GM12878 (cell line): ENCODE measurements at regions not wholly inside any gene's neighbourhood (a gene's known extent, or its start where the extent isn't known, plus 50 kb on each side); places are given as distances from the start of the nearest gene placed in this dataset.

Experiments used
- ATAC-seq: fragments of 200-7000 bp; cut with Tn5 transposase; 3 replicates; pipeline ENCODE4 v1.9.1; 2020; ENCODE audit warnings: mild to moderate bottlenecking, moderate library complexity
- BruUV-seq: library from RNA; stranded (reverse); fragments of 400-500 nt; replicated peaks from 2 replicates; lab custom pipeline; 2021; lab: Mats Ljungman, UMichigan
- CTCF ChIA-PET: fragments of 300-600 bp; sonication (Branson Sonifier 250); formaldehyde crosslinking; extraction: SDS; loops from one replicate; lab custom pipeline; 2021; ENCODE audit warnings: inconsistent platforms; lab: Yijun Ruan, JAX
- POLR2A ChIA-PET: fragments of 350-600 bp; formaldehyde crosslinking; extraction: SDS; loops from one replicate; lab custom pipeline; 2021; ENCODE audit warnings: inconsistent platforms; lab: Charles Lee
- RAD21 ChIA-PET: fragments of 300-600 bp; sonication (Branson Sonifier 250); formaldehyde crosslinking; loops from one replicate; lab custom pipeline; 2023; ENCODE audit warnings: antibody characterized with exemption; ENCODE audit not compliant: unreplicated experiment; lab: Charles Lee
- SMC1A ChIA-PET: fragments of 300-600 bp; sonication (Branson Sonifier 250); formaldehyde crosslinking; loops from one replicate; lab custom pipeline; 2023; ENCODE audit not compliant: unreplicated experiment, uncharacterized antibody; lab: Charles Lee
- DNase-seq: peaks from one replicate; pipeline ENCODE4 v3.0.0-alpha.2; 2011; ENCODE audit warnings: low read depth, low spot score
- FAIRE-seq: peaks from 3 replicates; lab custom pipeline; 2011; peaks lifted over from hg19 to GRCh38; lab: Jason Lieb, UNC
- H2AFZ ChIP-seq: 2 replicates; pipeline ENCODE4 v1.6.0; 2011; ENCODE audit warnings: low read depth, low read length, control low read depth; ENCODE audit not compliant: control insufficient read depth
- H3K27ac ChIP-seq: 2 replicates; pipeline ENCODE4 v1.5.1; 2011; ENCODE audit warnings: control low read depth; ENCODE audit not compliant: control insufficient read depth, insufficient read depth
- H3K27me3 ChIP-seq, 2 experiments: replicated peaks in 1 of 2; 2 replicates each; pipeline versions ENCODE4 v1.6.0 to v1.6.1; 2011; ENCODE audit warnings: low read length in 1 of 2; ENCODE audit not compliant: control insufficient read depth in 2 of 2, insufficient read depth in 2 of 2
- H3K36me3 ChIP-seq, 2 experiments: 2 replicates each; pipeline ENCODE4 v1.5.1; 2011; ENCODE audit warnings: low read length in 1 of 2; ENCODE audit not compliant: control insufficient read depth in 2 of 2, insufficient read depth in 2 of 2
- H3K4me1 ChIP-seq: 2 replicates; pipeline ENCODE4 v1.6.1; 2011; ENCODE audit warnings: mild to moderate bottlenecking, low read length, moderate library complexity, mixed read lengths; ENCODE audit not compliant: control insufficient read depth, insufficient read depth
- H3K4me2 ChIP-seq: 2 replicates; pipeline ENCODE4 v1.6.0; 2011; ENCODE audit warnings: control low read depth; ENCODE audit not compliant: control insufficient read depth, insufficient read depth
- H3K4me3 ChIP-seq: fragments of 200-600 bp; sonication (generic); 2 replicates; pipeline ENCODE4 v1.5.1; 2016
- H3K79me2 ChIP-seq: 2 replicates; pipeline ENCODE4 v1.6.0; 2011; ENCODE audit warnings: low read length; ENCODE audit not compliant: control insufficient read depth, insufficient read depth
- H3K9ac ChIP-seq: 2 replicates; pipeline ENCODE4 v1.8.0; 2011; ENCODE audit warnings: low read length, control low read depth, mixed read lengths; ENCODE audit not compliant: control insufficient read depth, insufficient read depth
- H3K9me3 ChIP-seq: replicated peaks from 3 replicates; pipeline ENCODE4 v1.5.1; 2011; ENCODE audit warnings: mild to moderate bottlenecking, low read length; ENCODE audit not compliant: control insufficient read depth, insufficient read depth
- H4K20me1 ChIP-seq: 2 replicates; pipeline ENCODE4 v1.6.0; 2011; ENCODE audit not compliant: control insufficient read depth, insufficient read depth
- CHD1 ChIP-seq: IDR thresholded peaks from 2 replicates; pipeline ENCODE4 v1.6.1; 2012; ENCODE audit warnings: low read depth, low read length, improper control_type of control experiment
- CREB1 ChIP-seq: IDR thresholded peaks from 2 replicates; pipeline ENCODE4 v1.6.1; 2012; ENCODE audit warnings: low read depth, mild to moderate bottlenecking, inconsistent platforms
- DPF2 ChIP-seq: fragments of 450-650 bp; IDR thresholded peaks from 2 replicates; pipeline ENCODE4 v1.6.1; 2017; ENCODE audit warnings: mild to moderate bottlenecking
- ESRRA ChIP-seq: IDR thresholded peaks from 2 replicates; pipeline ENCODE4 v1.6.1; 2012; ENCODE audit warnings: mild to moderate bottlenecking, low read length, improper control_type of control experiment
- MYB ChIP-seq: fragments of 150-350 bp; IDR thresholded peaks from 2 replicates; pipeline ENCODE4 v1.6.1; 2014; ENCODE audit warnings: mild to moderate bottlenecking, low read depth, low read length, borderline replicate concordance
- MYC ChIP-seq: IDR thresholded peaks from 2 replicates; pipeline ENCODE4 v1.6.1; 2011; ENCODE audit warnings: mild to moderate bottlenecking, low read length, moderate library complexity, inconsistent platforms; ENCODE audit not compliant: insufficient read depth, insufficient replicate concordance, insufficient read length, severe bottlenecking
- POLR2AphosphoS5 ChIP-seq: IDR thresholded peaks from 2 replicates; pipeline ENCODE4 v1.6.1; 2011; ENCODE audit warnings: mild to moderate bottlenecking, low read length, inconsistent platforms
- SP1 ChIP-seq: IDR thresholded peaks from one replicate; pipeline ENCODE4 v1.6.1; 2011; ENCODE audit warnings: low read depth, low read length
- TAF1 ChIP-seq: IDR thresholded peaks from 2 replicates; pipeline ENCODE4 v1.6.1; 2011; ENCODE audit warnings: mild to moderate bottlenecking, low read depth, low read length, borderline replicate concordance
- WGBS: methylation state at CpG from one replicate; pipeline ENCODE4 v1.1.6; 2016; ENCODE audit warnings: low lambda C conversion rate; ENCODE audit not compliant: insufficient replicate concordance, insufficient coverage; ENCODE audit errors: missing lambda C conversion rate; 5-methylcytosine and 5-hydroxymethylcytosine counted together
- in situ Hi-C: fragments of 300-500 bp; cut with MboI; formaldehyde crosslinking; loops from 9 replicates; pipeline ENCODE4 v1.14.3; 2018; ENCODE audit warnings: mixed read lengths
- intact Hi-C: fragments of 100-400 bp; cut with micrococcal nuclease; formaldehyde crosslinking; loops from one replicate; pipeline ENCODE4 v1.14.2; 2022; ENCODE audit not compliant: unreplicated experiment

- DNase-seq = no peak
- WGBS = 75% methylated on average over 9 of the region's 9 CpGs
- Histone ChIP-seq H3K4me2 (no peak overlapping the region), H3K27ac (no peak overlapping the region), H3K9me3 (no peaks in the 10 kb centered on the region), H3K36me3 (no peaks in the 10 kb centered on the region), H3K9ac (no peak overlapping the region), H3K4me1 (no peaks in the 10 kb centered on the region), H3K79me2 (no peaks in the 10 kb centered on the region), H3K4me3 (no peak overlapping the region), H4K20me1 (no peaks in the 10 kb centered on the region), H3K27me3 (no peaks in the 10 kb centered on the region), H2AFZ (no peak overlapping the region)
- ChIA-PET CTCF (interaction anchor here (0.6 kb wide), 1 partner anchor 275 kb away, joined by 3 read pairs; no protein-coding TSS in a partner anchor), SMC1A (no interaction called here), RAD21 (no interaction called here), POLR2A (no interaction called here)
- intact Hi-C loops = no loop called here
- FAIRE-seq = no peak
- TF ChIP-seq POLR2AphosphoS5 (no peak), MYC (no peak), SP1 (no peak), MYB (no peak), CREB1 (no peak), ESRRA (no peak), DPF2 (no peak), CHD1 (no peak), TAF1 (no peak)
- in situ Hi-C loops = no loop called here
- BruUV-seq = no TSS peak
- ATAC-seq = no peak
Observed at GRCh38 chr4:38279650-38280322, 319.6 kb downstream of the PTTG2 start.
